ENCODE measurements at regions not wholly inside any gene's neighbourhood (a gene's known extent, or its start where the extent isn't known, plus 50 kb on each side); places are given as distances from the start of the nearest gene placed in this dataset.

- no peak for TF ChIP-seq USF2 (IDR thresholded peaks at IDR 0.05; ENCODE audit: low read length)
- TF ChIP-seq, protein P1, sequence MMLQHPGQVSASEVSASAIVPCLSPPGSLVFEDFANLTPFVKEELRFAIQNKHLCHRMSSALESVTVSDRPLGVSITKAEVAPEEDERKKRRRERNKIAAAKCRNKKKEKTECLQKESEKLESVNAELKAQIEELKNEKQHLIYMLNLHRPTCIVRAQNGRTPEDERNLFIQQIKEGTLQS (IDR thresholded peaks at IDR 0.05; ENCODE audit: insufficient read depth, low read depth, low read length) = no peak
Observed at GRCh38 chr7:135856356-135857144, 107.9 kb upstream of the FAM180A start (continued).

Measured in H1 (cell line).